Activated T-cell treated with anti-CD3 and anti-CD28 coated beads, Interleukin-2, amount 50 U/mL, for 1 hour (primary cell): ENCODE measurements at regions not wholly inside any gene's neighbourhood (a gene's known extent, or its start where the extent isn't known, plus 50 kb on each side); places are given as distances from the start of the nearest gene placed in this dataset.

Experiments
- DNase-seq: peaks from one replicate; pipeline ENCODE4 v3.0.0-alpha.2; 2020

DNA sequence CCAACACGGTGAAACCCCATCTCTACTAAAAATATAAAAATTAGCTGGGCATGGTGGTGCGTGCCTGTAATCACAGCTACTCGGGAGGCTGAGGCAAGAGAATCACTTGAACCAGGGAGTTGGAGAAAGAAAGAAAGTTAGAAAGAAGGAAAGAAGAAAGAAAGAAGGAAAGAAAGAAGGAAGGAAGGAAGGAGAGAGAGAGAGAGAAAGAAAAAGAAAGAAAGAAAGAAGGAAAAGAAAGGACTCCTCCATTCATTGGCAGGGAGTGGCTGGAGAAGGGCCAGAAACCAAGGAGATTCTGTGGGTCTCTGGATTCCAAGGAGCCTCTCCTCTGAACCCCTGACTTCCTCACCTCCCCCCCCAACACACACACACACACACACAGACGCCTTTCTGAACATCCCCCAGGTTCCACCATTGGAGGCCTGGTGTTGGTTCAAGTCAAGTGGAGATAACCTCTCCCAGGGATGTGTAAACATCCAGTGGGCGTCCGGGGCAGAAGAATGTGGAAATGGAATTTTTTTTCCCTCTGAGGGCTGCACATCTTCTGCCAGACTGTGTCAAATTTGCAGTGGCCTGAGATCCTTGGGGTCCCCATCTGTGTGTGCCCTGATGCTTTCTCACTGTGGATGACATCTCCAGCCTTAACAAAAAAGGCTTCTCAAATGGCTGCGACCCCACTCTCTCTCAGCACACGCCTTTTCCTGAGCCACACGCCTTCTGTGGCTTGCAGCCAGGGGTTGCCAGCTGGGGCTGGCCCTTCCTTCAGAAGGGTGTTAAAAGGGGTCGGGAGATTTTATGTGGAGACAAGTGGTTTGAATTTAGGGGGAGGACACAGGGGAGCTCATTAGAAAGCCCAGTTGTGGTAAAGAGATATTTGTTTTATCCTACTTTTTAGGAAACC is 109.3 kb upstream of the HAND1 start:
- DNase-seq = no peak

DNA sequence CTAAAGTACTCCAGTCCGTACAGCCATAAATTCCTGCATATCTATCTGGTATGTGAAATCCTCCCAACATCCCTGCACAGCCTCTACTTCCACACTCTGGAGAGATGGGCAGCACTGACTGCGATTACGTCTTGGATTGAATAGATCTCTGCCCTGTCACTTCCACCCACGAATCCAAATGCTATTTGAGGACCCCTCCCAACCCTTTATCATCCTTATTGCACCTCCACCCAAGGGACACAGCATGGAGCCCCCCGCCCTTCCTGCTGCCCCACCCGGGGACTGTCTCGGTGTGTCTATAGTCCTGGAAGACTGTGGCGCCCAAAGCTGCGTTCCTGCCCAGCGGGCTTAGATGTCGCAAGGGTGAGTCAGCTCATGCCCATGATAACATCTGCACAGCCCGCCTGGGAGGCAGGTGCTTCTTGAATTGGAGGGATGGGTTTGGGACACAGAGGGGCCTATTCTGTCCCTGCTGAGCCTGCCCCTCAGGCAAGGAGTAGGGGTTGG is 105.7 kb upstream of the HAND1 start:
- DNase-seq = no peak

DNA sequence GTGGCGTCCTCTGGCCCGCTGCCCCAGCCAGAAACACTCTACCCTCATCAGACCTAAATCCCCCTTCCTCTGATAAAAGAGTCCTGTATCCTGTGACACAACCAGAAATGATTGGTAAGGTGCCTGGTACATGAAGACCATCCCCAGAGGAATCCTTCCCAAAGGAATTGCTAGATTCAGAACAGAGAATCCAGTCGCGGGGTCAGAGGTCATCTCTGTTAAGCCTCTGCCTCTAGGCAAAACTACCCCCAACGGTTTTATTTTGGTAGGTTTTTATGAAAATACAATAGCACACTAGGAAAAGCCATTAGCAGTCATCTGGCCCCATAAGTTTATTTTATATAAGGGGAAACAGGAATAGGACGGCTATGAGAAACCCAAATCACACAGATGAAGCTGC is 102.4 kb upstream of the HAND1 start:
- DNase-seq = no peak

DNA sequence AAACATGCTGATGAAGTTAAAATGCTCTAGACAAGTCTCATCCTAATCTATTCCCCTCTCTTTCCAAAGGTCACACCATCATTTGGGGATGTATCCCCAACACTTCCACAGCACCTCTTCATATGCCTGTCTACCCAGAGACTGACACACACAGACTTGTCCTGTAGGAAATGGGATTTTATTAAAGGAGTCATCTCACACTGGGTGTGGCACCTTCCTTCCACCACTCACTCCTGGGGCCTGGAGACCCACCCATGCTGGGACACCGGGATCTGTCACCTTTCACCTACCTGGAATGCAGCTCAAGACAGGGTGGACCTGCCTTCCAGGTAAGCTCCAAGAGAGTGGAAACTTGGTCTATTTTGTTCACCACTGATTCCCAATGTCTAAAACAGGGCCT is 99.4 kb upstream of the HAND1 start:
- DNase-seq = no peak

DNA sequence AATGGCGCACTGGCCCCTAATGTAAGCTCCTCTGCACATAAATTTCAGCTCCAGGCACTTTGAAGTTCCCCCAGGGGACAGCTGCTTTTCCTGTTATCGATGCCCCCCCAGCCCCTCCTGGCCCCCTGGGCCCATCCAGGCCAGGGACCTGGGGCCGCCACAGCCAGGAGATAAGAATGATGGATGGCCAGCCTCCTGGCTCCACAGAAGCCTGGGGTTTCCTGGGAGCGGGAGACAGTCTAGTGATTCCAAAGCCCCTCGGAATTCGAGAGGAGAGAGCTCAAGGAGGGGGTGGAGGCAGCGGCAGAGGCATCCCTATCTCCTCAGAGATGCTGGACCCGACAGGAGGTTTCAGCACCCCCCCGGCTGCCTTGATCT is 98.4 kb upstream of the HAND1 start:
- DNase-seq = no peak

DNA sequence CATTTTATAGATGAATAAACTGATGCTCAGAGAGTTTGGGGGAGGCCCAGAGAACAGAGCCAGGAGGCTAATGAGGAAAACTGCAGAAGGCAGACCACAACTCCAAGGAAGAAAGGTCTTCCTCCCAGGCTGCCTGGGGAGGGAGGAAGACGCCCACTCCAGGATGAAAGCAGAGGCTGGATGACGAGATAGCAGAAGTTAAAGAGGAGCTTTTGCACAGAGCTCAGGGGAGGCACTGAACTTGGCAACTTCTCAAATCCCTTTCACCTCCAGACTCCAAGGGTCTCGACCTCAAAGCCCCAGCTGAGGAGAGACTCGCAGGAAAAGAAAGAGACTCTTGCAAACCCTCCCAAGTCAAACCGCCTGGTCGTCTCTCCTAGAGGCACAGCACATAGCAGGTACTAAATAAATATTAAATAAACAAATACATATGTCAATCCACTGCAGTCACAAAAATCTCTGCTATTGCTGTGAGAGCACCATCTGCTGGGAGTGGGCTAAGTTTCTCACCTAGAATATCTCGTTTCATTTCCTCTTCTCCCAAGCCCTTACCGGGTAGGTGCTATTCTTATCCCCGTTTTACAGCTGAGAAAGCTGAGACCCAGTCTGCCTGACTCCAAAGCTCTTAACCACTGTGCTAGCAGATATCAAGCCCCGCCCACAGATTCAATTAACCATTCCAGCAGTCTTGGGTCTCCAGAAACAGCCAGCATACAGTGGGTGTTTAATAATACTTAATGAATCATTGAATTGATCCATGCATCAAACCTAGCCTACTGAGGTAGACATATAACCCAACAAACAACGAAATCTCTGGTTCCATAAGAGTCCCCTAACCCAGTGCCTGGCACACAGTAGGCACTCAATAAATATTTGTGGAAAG is 97.8 kb upstream of the HAND1 start:
- no peak for DNase-seq

DNA sequence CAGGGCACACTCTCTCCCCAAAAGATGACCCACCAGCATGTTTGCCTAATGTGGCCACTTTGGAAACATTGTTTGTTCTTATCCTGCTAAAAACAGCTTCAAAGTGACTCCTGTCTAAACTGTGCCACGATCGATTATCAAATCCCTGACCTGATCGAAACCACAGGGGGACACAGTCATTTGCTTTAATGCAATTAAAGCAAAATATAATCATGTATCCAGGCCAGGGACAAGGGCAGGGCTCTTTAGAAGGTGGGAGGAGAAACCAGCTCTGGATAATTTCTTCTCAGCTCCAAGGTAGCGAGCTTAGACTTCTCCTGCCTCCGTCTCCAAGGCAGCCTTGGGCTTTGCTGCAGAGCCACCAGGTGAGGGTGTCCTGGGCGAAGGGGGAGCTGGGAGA is 95.0 kb upstream of the HAND1 start:
- DNase-seq = no peak

DNA sequence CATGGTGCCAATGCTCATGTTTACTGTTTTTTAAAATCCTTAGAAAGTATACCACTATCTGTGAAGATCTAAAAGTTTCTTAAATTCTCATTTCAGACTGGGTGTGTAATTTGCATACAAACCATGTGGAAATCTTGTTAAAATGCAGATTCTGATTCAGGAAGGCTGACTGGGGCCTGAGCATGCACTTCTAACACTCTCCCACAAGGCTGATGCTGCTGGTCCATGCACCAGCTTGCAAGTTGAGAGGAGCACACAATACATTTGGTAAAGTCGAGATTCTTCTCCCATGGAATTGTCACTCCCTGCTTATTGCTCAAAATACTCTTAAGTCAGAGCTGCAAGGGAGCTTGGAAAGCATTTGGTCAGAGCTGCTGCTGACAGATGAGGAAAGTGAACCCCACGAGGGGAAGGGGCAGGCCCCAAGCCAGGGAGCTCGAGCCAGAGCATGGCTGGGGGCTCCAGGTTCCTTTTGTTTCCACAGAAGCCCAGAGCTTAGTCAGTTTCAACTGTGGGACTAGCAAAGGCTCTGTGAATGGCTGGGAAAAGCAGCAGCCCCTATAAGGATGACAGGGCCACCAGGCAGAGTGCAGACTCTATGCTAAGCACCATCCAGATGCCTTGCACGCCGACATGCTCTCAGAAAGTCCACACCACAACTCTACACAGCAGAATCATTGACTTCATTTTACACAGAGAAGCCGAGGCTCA is 93.5 kb upstream of the HAND1 start:
- DNase-seq = no peak

DNA sequence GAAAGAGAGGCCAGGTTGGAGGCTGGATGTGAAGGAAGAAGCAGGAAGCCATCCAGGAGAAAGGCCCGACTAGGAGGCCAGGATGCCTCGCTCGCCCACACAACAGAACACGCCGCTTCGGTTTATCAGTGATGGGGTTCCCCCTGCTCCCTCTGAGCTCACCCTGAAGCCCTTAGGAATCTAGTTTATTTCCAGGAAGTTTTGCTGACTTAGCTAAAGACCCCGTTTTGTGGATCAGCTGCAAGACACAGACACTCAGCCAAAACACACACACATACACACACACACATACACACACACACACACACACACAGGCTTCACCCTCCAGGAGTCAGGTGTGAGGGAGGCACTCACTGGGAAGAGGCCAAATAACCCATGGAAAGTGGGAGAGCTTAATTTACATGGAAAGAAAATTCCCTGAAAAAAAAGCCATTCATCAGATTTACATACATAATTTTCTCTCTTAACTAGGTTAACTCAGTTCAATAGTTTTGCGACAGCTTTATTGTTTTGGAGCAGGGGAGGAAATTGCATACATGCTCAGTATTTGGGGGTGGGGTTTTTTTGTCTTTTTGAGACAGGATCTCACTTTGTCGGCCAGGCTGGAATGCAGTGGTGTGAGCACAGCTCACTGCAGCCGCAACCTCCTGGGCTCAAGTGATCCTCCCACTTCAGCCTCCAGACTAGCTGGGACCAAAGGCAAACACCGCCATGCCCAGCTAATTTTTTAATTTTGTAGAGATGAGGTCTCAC is 92.7 kb upstream of the HAND1 start:
- DNase-seq = no peak

DNA sequence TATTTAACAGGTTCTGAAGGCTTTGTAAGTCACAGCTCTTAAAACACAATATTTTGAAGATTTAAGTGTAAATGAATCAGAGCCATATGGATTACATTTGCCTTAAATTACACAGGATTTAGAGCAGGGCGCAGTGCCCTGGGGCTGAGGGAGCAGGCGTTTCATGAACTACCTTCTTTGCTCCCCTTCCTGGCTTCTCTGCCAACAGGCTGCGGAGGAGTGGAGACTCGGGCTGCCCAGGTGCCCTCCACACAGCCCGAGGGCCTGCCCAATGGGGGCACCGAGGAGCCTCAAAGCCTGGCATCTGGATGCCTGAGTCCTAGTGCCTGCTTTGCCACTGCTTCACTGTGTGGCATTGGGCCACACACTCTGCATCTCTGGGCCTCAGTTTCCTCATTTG is 90.6 kb upstream of the HAND1 start:
- no peak for DNase-seq

DNA sequence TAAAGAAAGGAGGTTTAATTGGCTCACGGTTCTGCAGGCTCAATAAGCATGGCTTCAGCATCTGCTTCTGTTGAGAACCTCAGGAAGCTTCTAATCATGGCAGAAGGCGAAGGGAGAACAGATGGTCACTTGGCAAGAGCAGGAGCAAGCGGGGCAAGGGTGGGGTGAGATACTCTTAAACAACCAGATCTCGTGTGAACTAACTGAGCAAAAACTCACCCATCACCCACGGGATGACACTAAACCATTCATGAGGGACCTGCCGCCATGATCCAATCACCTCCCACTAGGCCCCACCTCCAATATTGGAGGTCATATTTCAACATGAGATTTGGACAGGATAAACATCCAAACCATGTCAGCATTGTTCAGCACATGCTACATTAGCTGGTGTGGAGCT is 89.1 kb upstream of the HAND1 start:
- no peak for DNase-seq

DNA sequence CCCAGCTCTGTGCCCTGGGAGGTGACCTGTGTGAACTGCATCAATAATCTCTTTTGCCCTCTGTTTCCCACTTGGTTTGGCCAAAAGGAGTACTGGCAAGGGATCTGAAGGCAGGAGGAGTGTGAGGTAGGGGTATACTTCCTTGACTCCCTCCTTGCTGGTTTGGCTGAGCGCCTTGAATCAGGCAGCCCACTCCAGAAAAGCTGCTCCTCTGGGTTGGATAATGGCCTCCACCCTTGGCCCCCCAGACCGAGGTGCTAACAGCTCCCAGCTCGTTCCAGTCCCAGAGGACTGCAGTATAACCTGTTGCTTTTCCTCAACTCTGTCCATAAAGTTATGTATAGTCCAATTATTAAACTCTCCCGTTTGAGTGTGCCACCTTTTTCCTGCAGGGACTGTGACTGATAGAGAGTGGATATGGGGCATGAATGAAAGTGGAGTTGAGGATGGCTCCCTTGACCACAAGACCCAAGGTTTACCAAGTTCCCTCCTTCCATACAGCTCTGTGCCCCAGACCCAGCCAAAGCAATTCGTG is 88.2 kb upstream of the HAND1 start:
- DNase-seq = no peak

DNA sequence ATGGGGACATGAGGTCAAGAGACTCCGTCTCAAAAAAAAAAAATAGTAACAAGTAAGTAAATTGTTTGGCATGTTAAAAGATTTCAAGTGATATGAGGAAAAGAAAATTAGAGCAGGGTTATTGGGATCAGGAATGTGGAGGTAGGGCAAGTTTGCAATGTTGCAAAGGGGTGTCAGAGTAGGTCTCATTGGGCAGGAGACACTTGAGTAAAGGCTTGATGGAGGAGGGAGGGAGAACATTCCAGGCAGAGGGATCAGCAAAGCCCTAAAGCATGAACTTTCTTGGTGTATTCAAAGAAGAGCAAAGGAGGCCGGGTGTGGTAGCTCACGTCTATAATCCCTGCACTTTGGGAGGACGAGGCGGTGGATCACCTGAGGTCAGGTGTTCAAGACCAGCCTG is 87.1 kb upstream of the HAND1 start:
- DNase-seq = no peak

DNA sequence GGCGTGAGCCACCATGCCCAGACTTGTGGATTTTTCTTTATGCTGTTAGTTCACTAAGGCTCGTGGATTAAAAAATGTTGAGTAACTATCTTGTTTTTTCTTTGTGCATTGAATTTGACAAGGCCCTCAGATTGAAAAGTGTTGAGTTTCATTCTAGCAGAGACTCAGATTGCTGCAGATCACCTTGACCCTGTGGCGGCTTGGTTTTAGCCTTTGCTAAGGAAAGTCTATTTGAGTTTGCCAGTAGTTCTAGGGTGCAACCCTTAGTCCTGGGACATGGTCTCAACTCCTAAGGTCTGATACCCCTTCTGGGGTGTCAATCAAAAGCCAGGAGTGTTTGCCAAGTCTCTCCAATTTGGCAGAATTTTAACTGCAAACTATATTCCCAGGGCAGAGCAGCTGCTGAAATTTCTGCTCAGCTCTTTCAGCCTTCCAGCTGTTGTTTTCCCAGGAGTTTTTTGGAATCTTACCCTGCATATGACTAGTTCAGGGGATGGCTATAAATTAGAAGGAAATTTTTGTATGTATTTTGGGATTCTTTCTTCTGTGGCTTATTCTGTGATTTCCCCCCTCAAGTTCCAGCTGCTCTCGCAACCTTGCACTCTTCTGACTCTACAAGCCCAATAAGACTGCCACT is 84.3 kb upstream of the HAND1 start:
- DNase-seq = no peak

DNA sequence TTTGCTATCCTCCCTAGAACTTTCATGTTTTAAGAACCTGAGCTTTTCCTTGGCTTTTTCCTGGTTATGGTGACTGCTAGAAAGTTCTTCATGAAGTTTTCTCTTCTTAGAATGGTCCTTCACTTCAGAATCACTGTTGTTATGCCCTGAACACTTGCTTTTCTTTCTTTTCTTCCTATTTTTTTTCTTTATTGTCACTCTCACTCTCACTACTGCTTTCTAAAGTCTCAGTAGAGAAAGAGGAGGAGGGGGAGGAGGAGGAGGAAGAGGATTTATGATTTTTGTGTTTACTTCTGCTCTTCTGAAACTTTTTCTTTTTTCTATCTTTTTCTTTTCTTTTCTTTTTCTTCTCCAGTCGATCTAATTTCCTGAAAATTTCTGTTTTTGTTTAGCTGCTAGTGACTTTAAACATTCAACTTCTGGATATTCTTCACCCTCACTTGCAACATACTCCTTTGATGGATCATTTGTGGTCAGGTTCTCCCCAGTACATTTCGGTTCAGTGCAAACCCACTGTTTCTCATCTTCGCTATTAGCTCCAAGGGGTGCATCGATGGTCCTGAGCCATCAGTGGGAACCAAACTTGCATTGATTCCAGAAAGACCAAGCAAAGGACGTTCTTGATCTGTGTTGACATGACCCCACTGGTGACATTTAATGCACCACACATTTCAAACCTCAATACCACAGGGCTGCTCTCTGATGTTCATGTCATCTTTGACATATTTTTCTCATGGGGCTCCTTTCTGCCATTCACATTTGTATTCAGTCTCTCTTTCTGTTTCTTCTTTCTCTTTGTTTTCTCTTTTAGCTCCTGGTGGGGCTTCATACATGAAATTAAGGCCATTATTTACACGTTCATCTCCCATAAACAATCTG is 81.6 kb upstream of the HAND1 start:
- DNase-seq = no peak

DNA sequence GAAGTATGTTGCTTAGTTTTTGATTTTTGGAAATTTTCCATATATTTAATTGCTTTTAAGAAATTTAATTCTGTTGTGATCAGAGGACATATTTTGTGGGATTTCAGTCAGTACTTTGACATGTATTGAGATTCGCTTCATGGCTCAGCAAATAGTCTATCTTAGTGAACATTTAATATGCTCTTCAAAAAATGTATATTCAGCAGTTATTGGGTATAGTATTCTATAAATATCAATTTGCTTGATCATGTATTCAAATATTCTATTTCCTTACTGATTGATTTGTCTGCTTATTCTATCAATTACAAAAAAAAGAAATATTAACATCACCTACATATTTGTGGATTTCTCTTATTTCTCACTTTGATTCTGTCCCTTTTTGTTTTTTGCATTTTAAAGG is 79.5 kb upstream of the HAND1 start:
- DNase-seq = no peak

DNA sequence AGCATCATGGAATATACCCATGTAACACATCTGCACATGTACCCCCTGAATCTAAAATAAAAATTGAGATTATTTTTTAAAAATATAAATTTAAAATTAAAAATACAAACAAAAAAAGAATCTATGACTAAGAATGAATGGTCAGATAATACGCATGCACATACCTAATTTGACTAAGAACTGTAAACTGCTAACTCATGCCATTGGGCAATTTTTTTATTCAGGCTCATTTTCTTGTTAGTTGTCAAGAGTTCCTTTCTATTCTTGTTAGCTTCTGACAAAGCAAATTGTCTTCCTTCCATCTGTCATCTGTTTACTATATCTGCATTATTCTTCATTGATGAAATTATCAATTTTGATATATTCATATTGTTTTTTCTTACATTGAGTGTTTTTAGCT is 69.5 kb upstream of the HAND1 start:
- DNase-seq = no peak

DNA sequence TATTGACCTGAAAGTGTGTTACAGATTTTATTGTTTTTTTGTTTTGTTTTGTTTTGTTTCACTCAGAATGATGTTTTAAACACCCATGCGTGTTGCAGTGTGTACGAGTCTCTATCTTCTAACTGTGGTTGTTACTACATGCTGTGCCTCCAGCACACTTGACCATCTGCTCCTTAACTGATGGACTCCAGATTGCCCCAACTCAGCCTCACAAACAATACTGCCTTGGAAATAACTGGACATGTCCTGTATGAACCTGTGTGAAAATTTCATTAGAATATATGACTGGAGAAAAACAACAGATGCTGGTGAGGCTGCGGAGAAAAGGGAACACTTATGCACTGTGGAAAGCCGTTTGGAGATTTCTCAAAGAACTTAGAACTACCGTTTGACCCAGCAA is 68.7 kb upstream of the HAND1 start:
- DNase-seq = no peak

DNA sequence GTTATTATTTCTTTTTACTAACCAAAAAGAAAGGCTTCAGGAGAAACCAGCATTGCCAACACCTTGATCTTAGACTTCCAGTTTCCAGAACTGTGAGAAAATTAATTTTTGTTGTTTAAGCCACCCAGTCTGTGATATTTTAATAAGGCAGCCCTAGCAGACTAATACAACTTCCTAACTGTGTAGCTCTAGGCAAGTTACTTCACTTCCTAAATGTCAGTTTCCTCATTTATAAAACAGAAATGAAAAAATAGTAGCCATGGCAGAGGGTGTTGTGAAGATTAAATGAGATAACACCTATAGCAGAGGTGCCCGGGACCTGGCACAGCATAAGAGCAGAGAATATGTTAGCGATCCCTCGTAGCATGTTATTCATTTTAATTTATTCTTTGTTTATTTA is 66.6 kb upstream of the HAND1 start:
- DNase-seq = no peak

DNA sequence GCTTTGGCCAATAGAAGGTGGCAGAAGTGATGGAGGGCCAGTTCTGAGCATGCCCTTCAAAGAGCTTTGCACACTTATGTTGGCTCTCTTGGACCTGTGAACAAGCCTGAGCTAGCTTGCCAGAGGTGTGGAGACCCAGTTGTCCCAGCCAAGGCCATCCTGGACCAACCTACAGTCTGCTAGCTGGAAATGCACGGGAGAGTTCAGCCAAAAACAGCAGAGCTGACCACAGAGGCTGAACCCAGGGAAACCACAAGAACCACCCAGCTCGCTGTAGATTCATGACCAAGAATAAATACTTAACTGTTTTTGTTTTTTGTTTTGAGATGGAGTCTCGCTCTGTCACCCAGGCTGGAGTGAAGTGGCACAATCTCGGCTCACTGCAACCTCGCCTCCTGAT is 65.4 kb upstream of the HAND1 start:
- DNase-seq = no peak

DNA sequence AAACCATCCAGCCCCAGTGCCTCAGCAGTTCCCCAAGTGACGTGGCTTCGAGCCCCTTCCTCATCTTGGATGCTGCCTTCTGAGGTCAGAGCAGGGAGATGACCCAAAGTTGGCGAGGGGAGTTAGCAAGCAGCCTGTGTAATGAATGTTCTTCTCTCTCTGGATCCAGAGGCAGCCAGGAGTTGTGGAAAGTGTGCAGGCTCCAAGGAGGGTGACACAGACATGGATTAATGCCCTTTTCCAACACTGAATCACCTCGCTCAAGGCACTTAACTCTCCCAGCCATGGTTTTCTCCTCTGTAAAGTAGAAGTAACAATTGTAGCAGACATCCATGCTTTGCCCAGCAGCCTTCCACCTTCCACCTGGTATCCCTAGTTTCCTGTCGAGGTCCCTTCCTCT is 64.6 kb upstream of the HAND1 start:
- no peak for DNase-seq
